ENCODE measurements at regions not wholly inside any gene's neighbourhood (a gene's known extent, or its start where the extent isn't known, plus 50 kb on each side); places are given as distances from the start of the nearest gene placed in this dataset.

DNA sequence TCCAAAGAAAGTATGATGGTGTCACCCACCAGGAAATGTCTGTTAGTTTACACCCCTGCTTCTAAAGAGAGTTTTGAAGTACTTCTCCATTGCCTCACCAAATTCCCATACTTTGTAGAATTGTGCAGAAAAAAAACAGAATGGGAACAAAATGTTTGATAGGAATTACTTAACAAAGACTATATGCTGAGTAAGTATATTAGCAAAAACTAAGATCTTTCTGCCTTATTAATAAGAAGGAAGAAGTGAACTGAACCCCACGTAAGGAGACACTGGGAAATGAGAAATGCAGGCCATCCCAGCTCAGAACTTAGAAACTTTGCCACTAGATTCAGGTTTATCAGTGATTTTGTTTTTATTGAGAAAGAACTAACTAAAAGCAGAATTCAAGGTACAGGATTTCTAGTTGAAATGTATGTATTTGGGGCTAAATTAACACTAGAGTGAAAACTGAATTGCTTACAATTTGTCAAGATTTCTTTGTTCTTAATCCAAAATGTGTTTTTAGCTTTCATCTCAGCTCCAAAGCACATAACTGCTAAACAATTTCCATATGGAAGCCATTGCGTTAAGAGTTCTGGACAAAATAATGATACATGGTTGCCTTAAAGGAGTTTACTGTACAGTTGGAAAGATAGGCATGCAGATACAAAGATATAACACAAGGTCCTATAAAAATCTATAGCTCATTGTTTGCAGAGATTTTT lies 102.7 kb upstream of the BMP5 start:
- TF ChIP-seq, protein P1, sequence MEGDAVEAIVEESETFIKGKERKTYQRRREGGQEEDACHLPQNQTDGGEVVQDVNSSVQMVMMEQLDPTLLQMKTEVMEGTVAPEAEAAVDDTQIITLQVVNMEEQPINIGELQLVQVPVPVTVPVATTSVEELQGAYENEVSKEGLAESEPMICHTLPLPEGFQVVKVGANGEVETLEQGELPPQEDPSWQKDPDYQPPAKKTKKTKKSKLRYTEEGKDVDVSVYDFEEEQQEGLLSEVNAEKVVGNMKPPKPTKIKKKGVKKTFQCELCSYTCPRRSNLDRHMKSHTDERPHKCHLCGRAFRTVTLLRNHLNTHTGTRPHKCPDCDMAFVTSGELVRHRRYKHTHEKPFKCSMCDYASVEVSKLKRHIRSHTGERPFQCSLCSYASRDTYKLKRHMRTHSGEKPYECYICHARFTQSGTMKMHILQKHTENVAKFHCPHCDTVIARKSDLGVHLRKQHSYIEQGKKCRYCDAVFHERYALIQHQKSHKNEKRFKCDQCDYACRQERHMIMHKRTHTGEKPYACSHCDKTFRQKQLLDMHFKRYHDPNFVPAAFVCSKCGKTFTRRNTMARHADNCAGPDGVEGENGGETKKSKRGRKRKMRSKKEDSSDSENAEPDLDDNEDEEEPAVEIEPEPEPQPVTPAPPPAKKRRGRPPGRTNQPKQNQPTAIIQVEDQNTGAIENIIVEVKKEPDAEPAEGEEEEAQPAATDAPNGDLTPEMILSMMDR (IDR thresholded peaks at IDR 0.05; ENCODE audit: insufficient read depth, low read depth, low read length), result no peak
- no peak for DNase-seq (ENCODE audit: low read depth)
- no peak overlapping the region for H3K4me3 ChIP-seq (ENCODE audit: low read depth, low read length)

- no peak overlapping the region for H3K4me3 ChIP-seq (ENCODE audit: low read depth, low read length)
- TF ChIP-seq, protein P1 (IDR thresholded peaks at IDR 0.05; ENCODE audit: insufficient read depth, low read depth, low read length), result no peak
- no peak for DNase-seq (ENCODE audit: low read depth)
Measured at GRCh38 chr6:55974688-55975087, 99.3 kb upstream of the BMP5 start.

DNA sequence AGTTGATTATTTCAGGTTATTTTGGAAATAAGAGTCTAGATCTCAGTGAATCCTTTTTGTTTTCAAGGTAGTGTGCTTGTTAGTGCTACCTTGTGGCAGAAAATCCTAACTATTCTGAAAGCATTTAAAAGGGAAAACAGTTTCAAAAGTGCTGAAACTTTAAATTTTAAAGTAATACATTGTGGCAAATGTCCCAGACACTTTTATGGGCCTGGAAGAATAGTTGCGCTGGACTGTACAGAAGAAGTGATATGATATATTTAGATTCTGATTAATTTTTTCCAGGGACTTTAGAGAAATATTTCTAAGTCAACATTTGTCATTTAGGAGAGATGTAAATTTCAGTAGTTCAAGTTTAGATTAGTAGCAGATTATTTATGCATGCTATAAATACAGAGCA lies 96.7 kb upstream of the BMP5 start:
- H3K4me3 ChIP-seq (ENCODE audit: low read depth, low read length), result no peak overlapping the region
- TF ChIP-seq, protein P1 (IDR thresholded peaks at IDR 0.05; ENCODE audit: insufficient read depth, low read depth, low read length), result no peak
- DNase-seq (ENCODE audit: low read depth), result no peak

GRCh38 chr6:55969526-55969925 lies 94.1 kb upstream of the BMP5 start:
- TF ChIP-seq, protein P1 (IDR thresholded peaks at IDR 0.05; ENCODE audit: insufficient read depth, low read depth, low read length), result no peak
- H3K4me3 ChIP-seq (ENCODE audit: low read depth, low read length), result no peak overlapping the region
- DNase-seq (ENCODE audit: low read depth), result peak; percentile 74

- TF ChIP-seq, protein P1 (IDR thresholded peaks at IDR 0.05; ENCODE audit: insufficient read depth, low read depth, low read length), result no peak
- no peak for DNase-seq (ENCODE audit: low read depth)
- no peak overlapping the region for H3K4me3 ChIP-seq (ENCODE audit: low read depth, low read length)
Measured at GRCh38 chr6:55968926-55969325, 93.5 kb upstream of the BMP5 start.

- TF ChIP-seq, protein P1 (IDR thresholded peaks at IDR 0.05; ENCODE audit: insufficient read depth, low read depth, low read length), result no peak
- H3K4me3 ChIP-seq (ENCODE audit: low read depth, low read length), result no peak overlapping the region
- DNase-seq (ENCODE audit: low read depth), result no peak
Measured at GRCh38 chr6:55964136-55964535, 88.7 kb upstream of the BMP5 start.

GRCh38 chr6:55963301-55963700 lies 87.9 kb upstream of the BMP5 start:
- TF ChIP-seq, protein P1 (IDR thresholded peaks at IDR 0.05; ENCODE audit: insufficient read depth, low read depth, low read length), result peak; percentile 40
- H3K4me3 ChIP-seq (ENCODE audit: low read depth, low read length), result no peak overlapping the region
- peak; percentile 11 for DNase-seq (ENCODE audit: low read depth)

Data from fibroblast of villous mesenchyme (primary cell).